Epithelial cell of proximal tubule (primary cell): ENCODE measurements at regions not wholly inside any gene's neighbourhood (a gene's known extent, or its start where the extent isn't known, plus 50 kb on each side); places are given as distances from the start of the nearest gene placed in this dataset.
"Not testable (repeated sequence)": the region's sequence is repeated elsewhere in the genome, so short reads cannot be mapped to it uniquely, and the experiment has no call there.

Source experiments
- DNase-seq: peaks from one replicate; pipeline ENCODE4 v3.0.0-alpha.2; 2011; ENCODE audit warnings: low read depth
- H3K4me3 ChIP-seq: 2 replicates; pipeline ENCODE4 v1.5.1; 2011; ENCODE audit warnings: low read depth, mild to moderate bottlenecking, low read length
- CTCF ChIP-seq: conservative IDR thresholded peaks from 2 replicates; pipeline ENCODE4 v1.5.1; 2012; ENCODE audit warnings: low read depth, mild to moderate bottlenecking, low read length

GRCh38 chr4:89492581-89493071 lies 185.0 kb upstream of the GPRIN3 start:
- H3K4me3 ChIP-seq = no peak overlapping the region
- no peak for TF ChIP-seq CTCF
- no peak for DNase-seq

- H3K4me3 ChIP-seq = no peak overlapping the region
- DNase-seq = no peak
- no peak for TF ChIP-seq CTCF
Observed at GRCh38 chr4:89491761-89492160, 184.2 kb upstream of the GPRIN3 start.

- DNase-seq, H3K4me3 ChIP-seq: not testable (repeated sequence)
Observed at GRCh38 chr4:89489921-89490431, 182.4 kb upstream of the GPRIN3 start.

GRCh38 chr4:89489338-89489771 lies 181.8 kb upstream of the GPRIN3 start:
- no peak overlapping the region for H3K4me3 ChIP-seq
- DNase-seq = no peak
- no peak for TF ChIP-seq CTCF

- H3K4me3 ChIP-seq = no peak overlapping the region
- TF ChIP-seq CTCF = no peak
- DNase-seq = no peak
Observed at GRCh38 chr4:89488736-89489135, 181.1 kb upstream of the GPRIN3 start.

- TF ChIP-seq CTCF = no peak
- no peak overlapping the region for H3K4me3 ChIP-seq
Observed at GRCh38 chr4:89486673-89487072, 179.1 kb upstream of the GPRIN3 start.

GRCh38 chr4:89486042-89486441 lies 178.4 kb upstream of the GPRIN3 start:
- no peak overlapping the region for H3K4me3 ChIP-seq
- DNase-seq = no peak
- TF ChIP-seq CTCF = peak; percentile 36

More at GRCh38 chr4:89486673-89487072, 179.1 kb upstream of the GPRIN3 start:
- no peak for DNase-seq

GRCh38 chr4:89483833-89484232 lies 176.2 kb upstream of the GPRIN3 start:
- H3K4me3 ChIP-seq = no peak overlapping the region
- no peak for TF ChIP-seq CTCF
- DNase-seq = no peak
